MCF 10A (cell line): ENCODE measurements at regions not wholly inside any gene's neighbourhood (a gene's known extent, or its start where the extent isn't known, plus 50 kb on each side); places are given as distances from the start of the nearest gene placed in this dataset.

Experiments used
- BruUV-seq: library from RNA; stranded (reverse); fragments of 400-500 nt; replicated peaks from 2 replicates; lab custom pipeline; 2021; lab: Mats Ljungman, UMichigan
- CTCF ChIA-PET: fragments of 300-600 bp; sonication (Branson Sonifier 250); formaldehyde crosslinking; extraction: SDS; loops from one replicate; lab custom pipeline; 2021; ENCODE audit warnings: antibody characterized with exemption, inconsistent platforms; lab: Yijun Ruan, JAX
- POLR2A ChIA-PET: fragments of 300-600, 350-650 bp; sonication (Branson Sonifier 250); formaldehyde crosslinking; extraction: SDS; loops from one replicate; lab custom pipeline; 2020; ENCODE audit warnings: antibody characterized with exemption, inconsistent platforms; lab: Yijun Ruan, JAX
- DNase-seq: peaks from one replicate; pipeline ENCODE4 v3.0.0-alpha.2; 2018; ENCODE audit not compliant: unreplicated experiment
- H3K27ac Mint-ChIP-seq: one replicate; pipeline ENCODE4 v1.8.0; 2022; ENCODE audit warnings: mild to moderate bottlenecking, low read depth, mixed read lengths; ENCODE audit not compliant: unreplicated experiment
- H3K27me3 Mint-ChIP-seq: one replicate; pipeline ENCODE4 v1.8.0; 2022; ENCODE audit warnings: mixed read lengths; ENCODE audit not compliant: insufficient read depth, unreplicated experiment
- H3K36me3 Mint-ChIP-seq: one replicate; pipeline ENCODE4 v1.8.0; 2022; ENCODE audit warnings: mild to moderate bottlenecking, moderate library complexity, mixed read lengths; ENCODE audit not compliant: insufficient read depth, unreplicated experiment
- H3K4me1 Mint-ChIP-seq: one replicate; pipeline ENCODE4 v1.8.0; 2022; ENCODE audit warnings: mixed read lengths; ENCODE audit not compliant: insufficient read depth, unreplicated experiment
- H3K4me3 Mint-ChIP-seq: one replicate; pipeline ENCODE4 v1.8.0; 2022; ENCODE audit warnings: mild to moderate bottlenecking, moderate library complexity, mixed read lengths; ENCODE audit not compliant: unreplicated experiment
- H3K9me3 Mint-ChIP-seq: one replicate; pipeline ENCODE4 v1.8.0; 2022; ENCODE audit warnings: mixed read lengths; ENCODE audit not compliant: unreplicated experiment
- CTCF ChIP-seq: fragments of 200-600 bp; IDR thresholded peaks from one replicate; pipeline ENCODE4 v1.8.0; 2022; ENCODE audit warnings: antibody characterized with exemption, mild to moderate bottlenecking; ENCODE audit not compliant: unreplicated experiment
- intact Hi-C: fragments of 100-400 bp; cut with micrococcal nuclease; formaldehyde crosslinking; loops from 2 replicates; pipeline ENCODE4 v1.14.1; 2022

DNA sequence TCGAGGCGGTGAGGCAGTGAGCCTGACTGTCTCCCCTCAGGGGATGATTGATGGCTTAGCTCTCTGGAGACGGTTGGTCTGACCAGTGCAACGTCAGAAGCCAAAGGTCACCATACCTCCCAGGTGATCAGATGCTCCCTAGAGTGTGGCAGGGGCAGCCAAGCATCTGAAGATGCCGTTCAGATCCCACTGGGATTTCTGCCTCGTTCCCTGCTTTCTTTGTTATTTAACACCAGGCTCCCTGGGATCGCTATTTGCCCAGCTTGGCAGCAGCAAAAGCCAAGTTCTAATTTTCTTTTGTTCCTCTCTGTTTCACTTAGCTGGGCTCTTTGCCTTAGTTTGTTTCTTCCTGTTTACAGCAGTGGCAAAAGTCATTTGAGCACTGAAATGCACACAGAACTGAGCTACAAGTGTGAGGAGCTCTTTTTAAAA lies 53.5 kb upstream of the SVIL start:
- H3K36me3 Mint-ChIP-seq: peaks cover 23% of the 10 kb centered on the region
- no peak overlapping the region for H3K4me3 Mint-ChIP-seq
- peaks cover 18% of the 10 kb centered on the region for H3K4me1 Mint-ChIP-seq
- BruUV-seq: no TSS peak
- no peak overlapping the region for H3K27ac Mint-ChIP-seq
- intact Hi-C loops: no loop called here
- TF ChIP-seq CTCF: no peak
- ChIA-PET CTCF (no interaction called here), POLR2A (interaction anchor here (0.6 to 1.6 kb wide), 2 partner anchors 26 to 42 kb away, joined by 3 to 6 read pairs; no protein-coding TSS in a partner anchor)
- no peaks in the 10 kb centered on the region for H3K9me3 Mint-ChIP-seq
- DNase-seq: no peak
- no peaks in the 10 kb centered on the region for H3K27me3 Mint-ChIP-seq

- Mint-ChIP-seq H3K27me3 (no peaks in the 10 kb centered on the region), H3K27ac (no peak overlapping the region), H3K4me3 (no peak overlapping the region), H3K4me1 (peaks cover 22% of the 10 kb centered on the region), H3K9me3 (no peaks in the 10 kb centered on the region), H3K36me3 (peaks cover 30% of the 10 kb centered on the region)
- POLR2A ChIA-PET: interaction anchor here (0.6 to 1.6 kb wide), 3 partner anchors 26 to 264 kb away, joined by 3 to 6 read pairs (median 3); no protein-coding TSS in a partner anchor
- intact Hi-C loops: no loop called here
- DNase-seq: no peak
- CTCF ChIA-PET: no interaction called here
- TF ChIP-seq CTCF: no peak
- BruUV-seq: no TSS peak
Observed at GRCh38 chr10:29687421-29688164, 52.8 kb upstream of the SVIL start.

- H3K4me1 Mint-ChIP-seq: peaks cover 25% of the 10 kb centered on the region
- intact Hi-C loops: no loop called here
- no TSS peak for BruUV-seq
- TF ChIP-seq CTCF: no peak
- H3K27ac Mint-ChIP-seq: no peak overlapping the region
- H3K36me3 Mint-ChIP-seq: peaks cover 30% of the 10 kb centered on the region
- H3K27me3 Mint-ChIP-seq: no peaks in the 10 kb centered on the region
- DNase-seq: no peak
- CTCF ChIA-PET: no interaction called here
- no peaks in the 10 kb centered on the region for H3K9me3 Mint-ChIP-seq
- POLR2A ChIA-PET: no interaction called here
- H3K4me3 Mint-ChIP-seq: no peak overlapping the region
Observed at GRCh38 chr10:29685506-29685905, 50.7 kb upstream of the SVIL start.
